HL-60 (cell line): ENCODE measurements at regions not wholly inside any gene's neighbourhood (a gene's known extent, or its start where the extent isn't known, plus 50 kb on each side); places are given as distances from the start of the nearest gene placed in this dataset.
"Not testable (repeated sequence)": the region's sequence is repeated elsewhere in the genome, so short reads cannot be mapped to it uniquely, and the experiment has no call there.

Experiments used
- DNase-seq, 2 experiments: peaks; one replicate each; pipeline ENCODE4 v3.0.0-alpha.2; 2010 to 2020; ENCODE audit warnings: low read depth in 1 of 2, low spot score in 1 of 2
- H3K27ac ChIP-seq: fragments of 250-450 bp; sonication (Bioruptor Pico); replicated peaks from 2 replicates; pipeline ENCODE4 v1.5.1; 2020; ENCODE audit warnings: mild to moderate bottlenecking, moderate library complexity
- H3K27me3 ChIP-seq: fragments of 250-450 bp; sonication (Bioruptor Pico); 2 replicates; pipeline ENCODE4 v1.5.1; 2021; ENCODE audit warnings: mild to moderate bottlenecking, moderate library complexity; ENCODE audit not compliant: insufficient read depth, poor library complexity, severe bottlenecking
- H3K4me3 ChIP-seq: replicated peaks from 2 replicates; pipeline ENCODE4 v1.5.1; 2011; ENCODE audit warnings: mild to moderate bottlenecking, control low read depth, low read length; ENCODE audit not compliant: insufficient read depth
- GABPA ChIP-seq: IDR thresholded peaks from 2 replicates; pipeline ENCODE4 v1.6.1; 2012; ENCODE audit warnings: low read depth
- POLR2AphosphoS5 ChIP-seq: IDR thresholded peaks from 2 replicates; pipeline ENCODE4 v1.6.1; 2012; ENCODE audit warnings: low read depth
- SPI1 ChIP-seq: IDR thresholded peaks from 2 replicates; pipeline ENCODE4 v1.6.1; 2012; ENCODE audit warnings: low read depth, mild to moderate bottlenecking, borderline replicate concordance
- TF ChIP-seq, protein P1 (sequence below): IDR thresholded peaks from one replicate; pipeline ENCODE4 v1.5.1; 2011; ENCODE audit warnings: low read length, control low read depth, inconsistent platforms; ENCODE audit not compliant: insufficient read depth
- TF ChIP-seq, protein P2 (sequence below): IDR thresholded peaks from 2 replicates; pipeline ENCODE4 v1.6.1; 2012; ENCODE audit warnings: low read depth; ENCODE audit not compliant: insufficient replicate concordance

DNA sequence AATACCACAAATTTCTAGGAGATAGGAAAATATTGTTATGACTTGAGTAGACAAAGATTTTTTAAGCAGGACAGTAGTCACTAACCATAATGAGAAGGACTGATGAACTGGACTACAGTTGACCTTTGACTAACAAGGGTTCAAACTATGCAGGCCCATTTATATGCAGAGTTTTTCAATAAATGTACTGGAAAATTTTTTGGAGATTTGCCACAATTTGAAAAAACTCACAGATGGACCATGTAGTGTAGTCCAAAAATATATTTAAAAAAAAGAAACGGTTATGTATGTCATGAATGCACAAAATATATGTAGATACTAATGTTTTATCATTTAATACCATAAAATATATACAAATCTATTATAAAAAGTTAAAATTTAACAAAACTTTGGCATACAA lies 151.8 kb downstream of the LRRN1 start:
- Histone ChIP-seq H3K4me3 (no peak overlapping the region), H3K27me3 (peaks cover 2% of the 10 kb centered on the region), H3K27ac (no peak overlapping the region)
- TF ChIP-seq POLR2AphosphoS5 (no peak), SPI1 (no peak), GABPA (no peak)
- TF ChIP-seq, protein P1, sequence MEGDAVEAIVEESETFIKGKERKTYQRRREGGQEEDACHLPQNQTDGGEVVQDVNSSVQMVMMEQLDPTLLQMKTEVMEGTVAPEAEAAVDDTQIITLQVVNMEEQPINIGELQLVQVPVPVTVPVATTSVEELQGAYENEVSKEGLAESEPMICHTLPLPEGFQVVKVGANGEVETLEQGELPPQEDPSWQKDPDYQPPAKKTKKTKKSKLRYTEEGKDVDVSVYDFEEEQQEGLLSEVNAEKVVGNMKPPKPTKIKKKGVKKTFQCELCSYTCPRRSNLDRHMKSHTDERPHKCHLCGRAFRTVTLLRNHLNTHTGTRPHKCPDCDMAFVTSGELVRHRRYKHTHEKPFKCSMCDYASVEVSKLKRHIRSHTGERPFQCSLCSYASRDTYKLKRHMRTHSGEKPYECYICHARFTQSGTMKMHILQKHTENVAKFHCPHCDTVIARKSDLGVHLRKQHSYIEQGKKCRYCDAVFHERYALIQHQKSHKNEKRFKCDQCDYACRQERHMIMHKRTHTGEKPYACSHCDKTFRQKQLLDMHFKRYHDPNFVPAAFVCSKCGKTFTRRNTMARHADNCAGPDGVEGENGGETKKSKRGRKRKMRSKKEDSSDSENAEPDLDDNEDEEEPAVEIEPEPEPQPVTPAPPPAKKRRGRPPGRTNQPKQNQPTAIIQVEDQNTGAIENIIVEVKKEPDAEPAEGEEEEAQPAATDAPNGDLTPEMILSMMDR = no peak
- no peak for DNase-seq

DNA sequence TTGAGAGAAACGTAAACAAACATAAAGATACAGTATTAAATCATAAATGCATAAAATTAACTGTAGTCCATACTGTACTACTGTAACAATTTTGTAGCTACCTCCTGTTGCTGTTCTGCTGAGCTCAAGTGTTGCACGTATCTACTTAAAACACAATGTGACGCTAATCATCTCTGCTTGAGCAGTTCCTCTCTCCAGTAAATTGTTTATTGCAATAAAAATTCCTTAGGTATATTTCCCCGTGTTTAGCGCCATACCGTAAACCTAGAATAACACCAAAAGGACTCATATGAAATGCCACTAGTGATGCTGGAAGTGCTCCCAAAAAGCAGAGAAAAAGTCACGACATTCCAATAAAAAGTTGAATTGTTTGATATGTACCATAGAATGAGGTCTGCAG lies 152.3 kb downstream of the LRRN1 start:
- no peak for DNase-seq
- TF ChIP-seq, protein P1 = no peak
- Histone ChIP-seq H3K4me3 (no peak overlapping the region), H3K27ac (no peak overlapping the region), H3K27me3 (peaks cover 2% of the 10 kb centered on the region)

DNA sequence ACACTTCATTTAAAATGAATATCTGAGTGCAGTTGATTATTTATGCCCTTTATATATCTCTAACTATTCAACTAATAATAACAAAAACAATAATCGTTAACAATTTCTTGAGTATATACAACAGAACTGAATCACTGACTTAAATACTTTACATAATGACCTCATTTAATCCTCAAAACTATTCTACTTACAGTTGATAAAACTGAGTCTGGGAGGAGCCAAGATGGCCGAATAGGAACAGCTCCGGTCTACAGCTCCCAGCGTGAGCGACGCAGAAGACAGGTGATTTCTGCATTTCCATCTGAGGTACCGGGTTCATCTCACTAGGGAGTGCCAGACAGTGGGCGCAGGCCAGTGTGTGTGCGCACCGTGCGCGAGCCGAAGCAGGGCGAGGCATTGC lies 163.6 kb downstream of the LRRN1 start:
- H3K27ac ChIP-seq, H3K4me3 ChIP-seq, DNase-seq, H3K27me3 ChIP-seq: not testable (repeated sequence)

DNA sequence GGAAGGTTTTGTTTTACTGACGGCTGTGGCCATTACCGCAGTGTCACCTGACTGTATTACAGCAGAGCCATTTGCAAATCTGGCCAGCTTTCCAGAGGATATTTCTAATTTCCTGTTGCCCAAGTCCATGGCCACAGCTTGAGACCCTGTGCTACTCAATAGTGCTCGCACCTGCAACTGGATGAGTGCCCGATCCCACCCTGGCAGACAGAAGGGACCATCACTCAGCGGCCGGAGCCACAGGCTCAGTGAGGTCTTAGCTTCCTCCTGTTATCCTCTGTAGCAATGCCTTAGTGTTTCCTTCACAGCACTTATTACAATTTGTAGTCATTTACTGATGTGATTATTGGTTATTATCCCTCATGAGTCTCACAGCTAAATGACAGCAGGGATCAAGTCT lies 184.8 kb downstream of the LRRN1 start:
- H3K27me3 ChIP-seq = no peaks in the 10 kb centered on the region
- DNase-seq = peak in 1 of 2 experiments; percentile 44
- H3K4me3 ChIP-seq = no peak overlapping the region
- TF ChIP-seq GABPA (no peak), POLR2AphosphoS5 (no peak), SPI1 (no peak)
- TF ChIP-seq, protein P1 = no peak
- TF ChIP-seq, protein P2, sequence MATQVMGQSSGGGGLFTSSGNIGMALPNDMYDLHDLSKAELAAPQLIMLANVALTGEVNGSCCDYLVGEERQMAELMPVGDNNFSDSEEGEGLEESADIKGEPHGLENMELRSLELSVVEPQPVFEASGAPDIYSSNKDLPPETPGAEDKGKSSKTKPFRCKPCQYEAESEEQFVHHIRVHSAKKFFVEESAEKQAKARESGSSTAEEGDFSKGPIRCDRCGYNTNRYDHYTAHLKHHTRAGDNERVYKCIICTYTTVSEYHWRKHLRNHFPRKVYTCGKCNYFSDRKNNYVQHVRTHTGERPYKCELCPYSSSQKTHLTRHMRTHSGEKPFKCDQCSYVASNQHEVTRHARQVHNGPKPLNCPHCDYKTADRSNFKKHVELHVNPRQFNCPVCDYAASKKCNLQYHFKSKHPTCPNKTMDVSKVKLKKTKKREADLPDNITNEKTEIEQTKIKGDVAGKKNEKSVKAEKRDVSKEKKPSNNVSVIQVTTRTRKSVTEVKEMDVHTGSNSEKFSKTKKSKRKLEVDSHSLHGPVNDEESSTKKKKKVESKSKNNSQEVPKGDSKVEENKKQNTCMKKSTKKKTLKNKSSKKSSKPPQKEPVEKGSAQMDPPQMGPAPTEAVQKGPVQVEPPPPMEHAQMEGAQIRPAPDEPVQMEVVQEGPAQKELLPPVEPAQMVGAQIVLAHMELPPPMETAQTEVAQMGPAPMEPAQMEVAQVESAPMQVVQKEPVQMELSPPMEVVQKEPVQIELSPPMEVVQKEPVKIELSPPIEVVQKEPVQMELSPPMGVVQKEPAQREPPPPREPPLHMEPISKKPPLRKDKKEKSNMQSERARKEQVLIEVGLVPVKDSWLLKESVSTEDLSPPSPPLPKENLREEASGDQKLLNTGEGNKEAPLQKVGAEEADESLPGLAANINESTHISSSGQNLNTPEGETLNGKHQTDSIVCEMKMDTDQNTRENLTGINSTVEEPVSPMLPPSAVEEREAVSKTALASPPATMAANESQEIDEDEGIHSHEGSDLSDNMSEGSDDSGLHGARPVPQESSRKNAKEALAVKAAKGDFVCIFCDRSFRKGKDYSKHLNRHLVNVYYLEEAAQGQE = no peak
- H3K27ac ChIP-seq = no peak overlapping the region; the same call in 1 of the 2 replicates

DNA sequence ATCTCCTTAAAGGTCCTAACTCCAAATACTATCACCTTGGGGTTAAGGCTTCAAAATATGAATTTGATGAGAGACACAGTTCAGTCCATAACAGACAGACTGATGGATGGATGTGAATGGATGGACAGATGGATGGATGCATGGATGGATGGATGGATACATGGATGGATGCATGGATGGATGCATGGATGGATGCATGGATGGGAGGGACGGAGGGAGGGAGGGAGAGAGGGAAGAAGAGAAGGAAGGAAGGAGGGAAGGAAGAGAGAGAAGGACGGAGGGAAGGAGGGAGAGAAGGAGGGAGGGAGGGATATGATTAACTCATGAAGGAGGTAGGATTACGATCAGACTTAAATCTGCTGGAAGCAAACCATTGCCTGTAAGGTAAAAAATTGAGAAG lies 192.4 kb downstream of the LRRN1 start:
- no peak for DNase-seq
- no peak for TF ChIP-seq SPI1
- TF ChIP-seq POLR2AphosphoS5 = no peak
- TF ChIP-seq GABPA = no peak
- TF ChIP-seq, protein P2 = no peak
- TF ChIP-seq, protein P1 = no peak
- H3K27ac ChIP-seq = no peak overlapping the region
- H3K27me3 ChIP-seq = no peaks in the 10 kb centered on the region
- H3K4me3 ChIP-seq = no peak overlapping the region
